HUES64 (cell line): ENCODE measurements at regions not wholly inside any gene's neighbourhood (a gene's known extent, or its start where the extent isn't known, plus 50 kb on each side); places are given as distances from the start of the nearest gene placed in this dataset.
A peak's percentile ranks its signal among the peaks of the same experiment; 100 is the strongest.
"Not testable (repeated sequence)": the region's sequence is repeated elsewhere in the genome, so short reads cannot be mapped to it uniquely, and the experiment has no call there.

ENCODE experiments used
- H3K27ac ChIP-seq: 2 replicates; pipeline ENCODE4 v1.7.0; 2013; ENCODE audit warnings: low read depth, low read length, inconsistent platforms
- H3K27me3 ChIP-seq: 2 replicates; pipeline ENCODE4 v1.6.1; 2013; ENCODE audit warnings: mild to moderate bottlenecking, low read length; ENCODE audit not compliant: insufficient read depth
- H3K36me3 ChIP-seq: 2 replicates; pipeline ENCODE4 v1.6.1; 2013; ENCODE audit warnings: mild to moderate bottlenecking, low read length; ENCODE audit not compliant: insufficient read depth
- H3K4me1 ChIP-seq: 2 replicates; pipeline ENCODE4 v1.6.1; 2013; ENCODE audit warnings: mild to moderate bottlenecking, low read length, moderate library complexity; ENCODE audit not compliant: insufficient read depth
- H3K4me3 ChIP-seq: 2 replicates; pipeline ENCODE4 v1.5.1; 2013; ENCODE audit warnings: mild to moderate bottlenecking, low read length, moderate library complexity
- H3K9ac ChIP-seq: 2 replicates; pipeline ENCODE4 v1.6.1; 2013; ENCODE audit warnings: mild to moderate bottlenecking, low read depth, low read length
- H3K9me3 ChIP-seq: 2 replicates; pipeline ENCODE4 v1.6.1; 2013; ENCODE audit warnings: low read depth, low read length; ENCODE audit not compliant: insufficient read depth
- WGBS: fragments of 150-250, 120-280 bp; methylation state at CpG from one replicate; pipeline ENCODE4 v1.1.7; 2013; ENCODE audit warnings: missing lambda C conversion rate; 5-methylcytosine and 5-hydroxymethylcytosine counted together

GRCh38 chr4:96431094-96431493 lies 591.2 kb downstream of the PDHA2 start:
- over 99% methylated on average over 2 of the region's 2 CpGs for WGBS
- Histone ChIP-seq H3K4me3 (no peak overlapping the region), H3K9ac (no peak overlapping the region), H3K36me3 (no peaks in the 10 kb centered on the region), H3K27me3 (no peaks in the 10 kb centered on the region), H3K4me1 (no peaks in the 10 kb centered on the region), H3K27ac (no peak overlapping the region), H3K9me3 (no peaks in the 10 kb centered on the region)

GRCh38 chr4:96448315-96448872 lies 608.5 kb downstream of the PDHA2 start:
- 94% methylated on average over 3 of the region's 3 CpGs for WGBS
- peaks cover 41% of the 10 kb centered on the region for H3K9me3 ChIP-seq

DNA sequence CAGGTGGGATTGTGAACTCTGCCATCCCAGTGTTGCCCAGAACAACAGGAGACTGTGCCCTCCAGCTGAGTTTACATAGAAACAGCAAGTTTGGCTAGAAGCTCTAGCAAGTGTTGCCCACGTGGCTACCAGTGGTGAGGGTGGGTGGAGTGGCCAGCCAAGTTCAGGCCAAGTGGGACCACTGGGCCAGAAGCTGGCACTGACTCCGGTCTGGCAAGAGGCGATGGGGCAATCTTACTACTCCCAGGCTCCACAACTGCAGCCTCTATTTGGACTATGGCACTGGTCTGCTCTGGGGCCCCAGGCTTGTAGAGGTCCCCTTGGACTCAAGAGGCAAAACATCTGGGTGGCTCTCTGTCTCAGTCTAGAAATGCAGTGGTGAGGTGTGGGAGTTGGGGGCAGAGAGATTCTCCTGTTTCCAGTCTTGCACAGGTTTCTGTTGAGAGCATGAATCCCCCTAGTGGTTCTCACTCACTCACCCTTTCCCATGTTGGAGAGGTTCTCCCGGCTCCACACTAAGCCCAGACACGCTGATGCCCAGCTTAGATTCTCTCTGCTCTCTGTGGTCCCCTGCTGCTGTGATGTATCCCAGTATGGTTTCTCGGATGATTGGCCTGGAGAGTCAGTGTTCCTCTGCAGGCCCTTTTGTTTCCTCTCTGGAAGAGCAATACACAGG lies 615.3 kb downstream of the PDHA2 start:
- no peaks in the 10 kb centered on the region for H3K36me3 ChIP-seq
- H3K9me3 ChIP-seq = 0 out of 2 replicates have a peak, but pooled peaks cover 4% of the 10 kb centered on the region
- no peaks in the 10 kb centered on the region for H3K27me3 ChIP-seq
- H3K9ac ChIP-seq = no peak overlapping the region
- H3K4me3 ChIP-seq = no peak overlapping the region
- no peaks in the 10 kb centered on the region for H3K4me1 ChIP-seq
- no peak overlapping the region for H3K27ac ChIP-seq
- WGBS = 95% methylated on average over 6 of the region's 6 CpGs

More at GRCh38 chr4:96448315-96448872, 608.5 kb downstream of the PDHA2 start:
- Histone ChIP-seq H3K36me3 (no peaks in the 10 kb centered on the region), H3K4me3 (no peak overlapping the region), H3K27me3 (no peaks in the 10 kb centered on the region), H3K9ac (no peak overlapping the region), H3K4me1 (no peaks in the 10 kb centered on the region), H3K27ac (no peak overlapping the region)

DNA sequence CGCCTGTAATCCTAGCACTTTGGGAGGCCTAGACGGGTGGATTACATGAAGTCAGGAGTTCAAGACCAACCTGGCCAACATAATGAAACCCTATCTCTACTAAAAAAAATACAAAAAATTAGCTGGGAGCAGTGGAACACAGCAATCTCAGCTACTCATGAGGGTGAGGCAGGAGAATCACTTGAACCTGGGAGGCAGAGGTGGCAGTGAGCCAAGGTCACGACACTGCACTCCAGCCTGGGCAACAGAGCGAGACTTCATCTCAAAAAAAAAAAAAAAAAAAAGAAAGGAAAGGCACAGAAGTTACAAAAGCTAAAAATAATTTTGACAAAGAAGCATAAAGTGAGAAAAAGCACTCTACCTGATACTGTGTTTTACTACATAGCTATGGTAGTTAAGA lies 618.1 kb downstream of the PDHA2 start:
- not testable (repeated sequence) for H3K9ac ChIP-seq, H3K36me3 ChIP-seq, H3K4me1 ChIP-seq, H3K4me3 ChIP-seq, H3K9me3 ChIP-seq, H3K27me3 ChIP-seq, H3K27ac ChIP-seq
- WGBS = 93% methylated on average over 3 of the region's 4 CpGs

GRCh38 chr4:96459105-96459504 lies 619.2 kb downstream of the PDHA2 start:
- no peak overlapping the region for H3K9ac ChIP-seq
- WGBS = no CpG with 5 or more reads among the region's 1 CpG
- H3K9me3 ChIP-seq = no peaks in the 10 kb centered on the region
- H3K4me1 ChIP-seq = no peaks in the 10 kb centered on the region
- no peaks in the 10 kb centered on the region for H3K27me3 ChIP-seq
- H3K27ac ChIP-seq = no peak overlapping the region
- no peaks in the 10 kb centered on the region for H3K36me3 ChIP-seq
- H3K4me3 ChIP-seq = no peak overlapping the region

- Histone ChIP-seq H3K4me1 (no peaks in the 10 kb centered on the region), H3K9me3 (peaks cover 10% of the 10 kb centered on the region; the same call in 1 of the 2 replicates), H3K9ac (no peak overlapping the region), H3K27ac (no peak overlapping the region), H3K4me3 (no peak overlapping the region), H3K36me3 (no peaks in the 10 kb centered on the region), H3K27me3 (no peaks in the 10 kb centered on the region)
- 100% methylated on average over 1 of the region's 2 CpGs for WGBS
Measured at GRCh38 chr4:96465834-96466233, 625.9 kb downstream of the PDHA2 start.

GRCh38 chr4:96471956-96472867 lies 632.3 kb downstream of the PDHA2 start:
- no peaks in the 10 kb centered on the region for H3K27me3 ChIP-seq
- 0 out of 2 replicates have a peak, but pooled peaks cover under 1% of the 10 kb centered on the region for H3K36me3 ChIP-seq

GRCh38 chr4:96473246-96473645 lies 633.4 kb downstream of the PDHA2 start:
- peaks cover 31% of the 10 kb centered on the region for H3K9me3 ChIP-seq
- H3K27ac ChIP-seq = no peak overlapping the region
- no peak overlapping the region for H3K9ac ChIP-seq
- no peaks in the 10 kb centered on the region for H3K4me1 ChIP-seq
- no peaks in the 10 kb centered on the region for H3K27me3 ChIP-seq
- 0 out of 2 replicates have a peak, but pooled peaks cover 2% of the 10 kb centered on the region for H3K36me3 ChIP-seq
- no peak overlapping the region for H3K4me3 ChIP-seq
- WGBS = no CpG with 5 or more reads among the region's 1 CpG

More at GRCh38 chr4:96471956-96472867, 632.3 kb downstream of the PDHA2 start:
- Histone ChIP-seq H3K9me3 (peaks cover 28% of the 10 kb centered on the region), H3K4me3 (no peak overlapping the region), H3K9ac (no peak overlapping the region), H3K4me1 (no peaks in the 10 kb centered on the region), H3K27ac (no peak overlapping the region)

GRCh38 chr4:96483308-96484030 lies 643.6 kb downstream of the PDHA2 start:
- no peak overlapping the region for H3K4me3 ChIP-seq
- no peaks in the 10 kb centered on the region for H3K36me3 ChIP-seq
- H3K27me3 ChIP-seq = no peaks in the 10 kb centered on the region
- H3K9me3 ChIP-seq = peaks cover 7% of the 10 kb centered on the region
- H3K4me1 ChIP-seq = peaks cover 9% of the 10 kb centered on the region
- H3K9ac ChIP-seq = no peak overlapping the region
- no peak overlapping the region for H3K27ac ChIP-seq
- WGBS = 89% methylated on average over 4 of the region's 4 CpGs

- H3K27me3 ChIP-seq = no peaks in the 10 kb centered on the region
Measured at GRCh38 chr4:96486563-96486962, 646.7 kb downstream of the PDHA2 start.

More at GRCh38 chr4:96486563-96486962, 646.7 kb downstream of the PDHA2 start:
- H3K36me3 ChIP-seq = no peaks in the 10 kb centered on the region
- H3K9me3 ChIP-seq = peaks cover 7% of the 10 kb centered on the region
- no peak overlapping the region for H3K9ac ChIP-seq
- peaks cover 9% of the 10 kb centered on the region for H3K4me1 ChIP-seq
- peak overlapping the region; percentile 49; the same call in 1 of the 2 replicates for H3K27ac ChIP-seq
- no peak overlapping the region for H3K4me3 ChIP-seq
